ENCODE measurements at regions not wholly inside any gene's neighbourhood (a gene's known extent, or its start where the extent isn't known, plus 50 kb on each side); places are given as distances from the start of the nearest gene placed in this dataset.

DNA sequence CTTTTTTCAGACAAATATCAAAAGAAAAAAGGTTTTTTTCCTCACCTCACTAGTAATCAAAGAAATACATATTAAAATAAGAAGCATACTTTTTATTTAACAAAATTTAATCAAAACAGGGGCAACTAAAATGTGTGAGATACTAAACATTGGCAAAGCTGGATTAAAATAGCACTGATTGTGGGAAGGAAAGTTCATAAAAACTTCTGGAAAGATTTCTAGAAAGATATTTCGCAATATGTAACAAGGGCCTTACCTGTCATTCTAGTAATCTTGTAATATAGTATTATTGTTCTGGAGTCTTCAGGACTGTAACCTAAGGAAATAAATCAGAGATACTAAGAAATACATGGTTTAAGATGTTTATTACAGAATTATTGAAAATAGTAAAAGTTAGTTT is 482.5 kb downstream of the SUCLA2 start:
- TF ChIP-seq SETDB1 (CRISPR knock-in tag; IDR thresholded peaks at IDR 0.05; ENCODE audit: borderline replicate concordance) (no peak), POLR2AphosphoS5 (IDR thresholded peaks at IDR 0.05; ENCODE audit: low read depth, low read length) (no peak), EZH2 (conservative IDR thresholded peaks at IDR 0.05; ENCODE audit: low read depth, low read length) (no peak)

All from HepG2 (cell line).